ENCODE measurements at regions not wholly inside any gene's neighbourhood (a gene's known extent, or its start where the extent isn't known, plus 50 kb on each side); places are given as distances from the start of the nearest gene placed in this dataset.

DNA sequence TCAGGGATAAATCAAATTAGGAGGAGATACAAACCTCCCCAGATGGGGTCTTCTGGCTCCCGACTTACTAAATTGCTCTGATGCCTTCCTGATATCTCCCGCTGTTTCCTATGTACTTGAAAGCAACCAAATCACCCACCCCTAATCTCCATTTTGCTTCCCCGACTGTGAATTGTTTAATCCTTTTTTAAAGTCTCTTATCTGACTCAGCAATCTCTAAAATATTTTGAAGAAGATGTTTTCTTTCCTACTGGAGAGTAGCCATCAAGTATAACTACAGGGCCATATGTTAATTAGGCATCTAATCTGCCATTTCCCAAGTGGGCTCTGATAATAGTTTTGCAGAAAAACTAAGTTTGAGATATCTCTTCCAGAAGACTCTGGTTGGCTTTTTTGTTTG lies 365.2 kb upstream of the MAF start:
- TF ChIP-seq CTCF (IDR thresholded peaks at IDR 0.05) (no peak), POLR2A (IDR thresholded peaks at IDR 0.05) (no peak)
